Activated T-cell treated with anti-CD3 and anti-CD28 coated beads, Interleukin-2, amount 50 U/mL, for 1 hour (primary cell): ENCODE measurements at regions not wholly inside any gene's neighbourhood (a gene's known extent, or its start where the extent isn't known, plus 50 kb on each side); places are given as distances from the start of the nearest gene placed in this dataset.

Experiments used
- DNase-seq: peaks from one replicate; pipeline ENCODE4 v3.0.0-alpha.2; 2020

DNA sequence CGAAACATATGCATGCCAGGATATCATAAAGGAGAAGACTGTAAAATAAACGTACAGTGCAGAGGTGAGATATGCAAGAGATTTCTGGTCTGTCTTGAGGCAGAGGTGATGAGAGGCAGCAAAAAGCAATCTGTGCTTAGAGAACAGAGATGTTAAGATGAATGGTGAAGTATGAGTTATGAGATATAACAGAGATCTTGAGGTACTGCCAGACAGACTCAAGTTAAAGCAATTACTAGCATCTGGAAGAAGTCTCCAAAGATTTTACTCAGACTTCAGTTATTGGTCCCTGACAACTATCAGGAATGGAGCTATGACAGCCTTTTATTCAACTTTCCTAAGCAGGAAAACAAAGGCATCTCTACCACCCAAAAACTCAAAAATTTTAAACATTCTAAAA lies 122.8 kb upstream of the DST start:
- no peak for DNase-seq

DNA sequence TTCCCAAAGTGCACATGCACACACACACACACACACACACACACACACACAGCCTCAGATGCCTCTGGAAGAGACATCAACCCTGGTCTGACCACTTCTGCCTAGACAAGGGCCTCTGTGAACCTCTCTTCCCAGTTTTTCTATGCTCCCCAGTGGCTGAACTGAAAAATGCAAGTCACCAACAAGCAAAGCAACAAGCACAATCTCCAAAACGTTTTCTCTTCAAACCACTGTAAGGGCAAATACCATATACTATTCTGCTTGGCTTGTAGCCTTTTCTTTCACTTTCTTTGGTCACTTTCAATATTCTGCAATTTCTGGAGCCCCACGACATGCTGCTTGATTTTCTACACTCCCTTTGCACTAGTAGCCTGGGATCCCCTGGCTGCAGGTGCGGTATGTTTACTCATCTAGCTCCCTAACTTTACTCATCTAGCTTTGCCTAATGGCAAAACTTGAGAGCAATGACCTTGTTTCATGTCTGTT lies 121.4 kb upstream of the DST start:
- no peak for DNase-seq

DNA sequence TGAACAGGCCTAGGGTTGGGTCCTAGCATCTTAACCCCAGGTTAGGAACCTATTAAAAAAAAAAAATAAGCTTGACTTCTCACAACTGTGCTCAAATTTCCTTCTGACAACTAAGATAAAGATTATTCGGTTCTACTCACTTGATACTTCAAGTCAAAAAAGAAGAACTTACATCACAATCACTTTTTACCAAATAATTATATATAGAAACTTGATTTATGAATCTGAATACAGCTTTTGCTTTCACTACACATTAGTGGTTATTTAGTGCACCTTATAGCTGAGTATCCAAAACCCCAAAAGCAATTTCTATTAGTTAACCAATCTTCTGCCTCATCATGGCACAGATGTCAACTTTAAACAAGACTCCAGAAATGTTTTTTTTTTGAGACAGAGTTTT lies 119.0 kb upstream of the DST start:
- no peak for DNase-seq

DNA sequence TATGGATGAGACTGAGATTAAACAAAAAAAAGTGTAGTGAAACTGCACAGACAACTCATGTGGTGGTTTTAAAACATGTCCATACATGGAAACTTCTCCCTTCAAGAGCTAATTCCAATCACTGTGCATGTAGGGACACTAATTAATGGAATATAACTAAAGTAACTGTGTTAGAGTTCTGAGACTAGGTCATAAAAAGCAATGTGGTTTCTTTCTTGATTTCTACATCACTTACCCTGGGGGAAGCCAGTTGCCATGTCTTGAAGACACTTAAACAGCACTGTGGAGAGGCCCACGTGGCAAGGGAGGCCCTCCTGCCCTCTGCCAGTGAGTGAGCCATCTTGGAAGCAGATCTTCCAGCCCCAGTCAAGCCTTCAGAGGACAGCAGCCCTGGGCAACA lies 118.2 kb upstream of the DST start:
- no peak for DNase-seq

DNA sequence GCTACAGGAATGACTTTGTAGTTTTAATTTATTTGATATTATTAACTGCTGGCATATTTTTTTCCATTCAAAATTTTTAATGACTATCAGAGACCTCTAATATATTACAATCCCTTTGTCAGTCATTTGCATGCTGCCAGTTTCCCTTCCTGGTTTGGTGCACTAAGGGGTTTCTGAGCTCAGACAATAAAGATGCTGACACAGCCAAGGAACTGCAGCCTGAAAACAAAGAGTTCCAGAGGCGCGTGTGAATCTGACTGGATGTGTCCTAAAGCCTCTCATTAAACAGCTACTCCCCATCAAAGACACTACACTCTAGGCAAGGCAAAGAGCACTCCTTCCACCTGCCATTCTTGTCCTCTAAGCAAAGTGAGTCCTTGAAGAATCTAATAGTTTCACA lies 116.8 kb upstream of the DST start:
- DNase-seq: no peak

DNA sequence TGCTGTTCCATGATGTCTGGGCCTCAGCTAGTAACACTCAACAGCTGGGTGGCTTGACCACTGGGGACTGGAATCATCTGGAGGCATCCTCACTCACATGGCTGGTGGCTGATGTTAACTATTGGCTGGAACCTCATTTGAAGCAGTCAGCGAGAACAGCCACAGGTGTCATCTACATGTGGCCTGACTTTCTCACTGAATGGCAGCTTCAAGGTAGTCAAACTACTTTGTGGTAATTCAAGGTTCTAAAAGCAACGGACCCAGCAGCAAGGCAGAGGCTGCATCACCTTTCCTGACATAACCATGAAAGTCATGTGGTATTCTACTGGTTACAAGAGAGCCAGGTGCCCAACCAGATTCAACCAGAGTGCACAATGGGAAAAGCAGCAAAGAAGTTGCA lies 115.9 kb upstream of the DST start:
- no peak for DNase-seq

DNA sequence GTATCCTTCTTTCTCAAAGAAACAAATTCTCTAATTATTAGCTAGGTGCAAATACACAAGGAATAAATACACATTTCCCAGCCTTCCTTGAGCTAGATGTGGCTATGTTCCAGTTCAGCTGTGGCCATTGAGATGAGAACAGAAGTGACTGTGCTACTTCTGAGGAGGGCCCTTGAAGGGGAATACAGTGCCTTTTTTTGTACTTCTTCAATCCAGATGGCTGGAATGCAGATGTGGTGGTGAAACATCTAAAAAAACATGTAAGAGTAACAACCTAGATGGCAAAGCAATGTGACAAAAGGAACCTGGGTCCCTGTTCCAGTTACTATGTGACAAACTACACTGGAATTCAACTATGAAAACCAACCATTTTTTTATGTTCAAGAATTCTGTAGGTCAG lies 115.4 kb upstream of the DST start:
- DNase-seq: no peak

DNA sequence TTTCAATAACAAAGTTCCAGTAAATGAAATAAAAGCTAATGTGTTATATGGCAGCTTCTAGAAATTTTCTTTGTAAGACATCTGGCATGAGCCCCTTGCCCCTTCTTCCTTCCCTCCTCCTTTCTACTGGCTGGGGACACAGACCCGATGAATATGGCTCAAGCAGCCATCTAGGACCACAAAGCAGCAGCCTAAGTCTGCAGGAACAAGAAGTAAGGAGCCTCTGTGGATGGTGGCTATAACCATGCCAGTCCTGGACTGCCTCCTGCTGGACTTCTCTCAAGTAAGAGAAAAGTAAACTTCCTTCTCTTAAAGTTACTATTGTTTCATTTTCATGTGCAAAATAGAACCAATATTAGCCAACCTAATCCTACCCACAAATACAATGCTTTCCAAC lies 114.9 kb upstream of the DST start:
- DNase-seq: no peak

DNA sequence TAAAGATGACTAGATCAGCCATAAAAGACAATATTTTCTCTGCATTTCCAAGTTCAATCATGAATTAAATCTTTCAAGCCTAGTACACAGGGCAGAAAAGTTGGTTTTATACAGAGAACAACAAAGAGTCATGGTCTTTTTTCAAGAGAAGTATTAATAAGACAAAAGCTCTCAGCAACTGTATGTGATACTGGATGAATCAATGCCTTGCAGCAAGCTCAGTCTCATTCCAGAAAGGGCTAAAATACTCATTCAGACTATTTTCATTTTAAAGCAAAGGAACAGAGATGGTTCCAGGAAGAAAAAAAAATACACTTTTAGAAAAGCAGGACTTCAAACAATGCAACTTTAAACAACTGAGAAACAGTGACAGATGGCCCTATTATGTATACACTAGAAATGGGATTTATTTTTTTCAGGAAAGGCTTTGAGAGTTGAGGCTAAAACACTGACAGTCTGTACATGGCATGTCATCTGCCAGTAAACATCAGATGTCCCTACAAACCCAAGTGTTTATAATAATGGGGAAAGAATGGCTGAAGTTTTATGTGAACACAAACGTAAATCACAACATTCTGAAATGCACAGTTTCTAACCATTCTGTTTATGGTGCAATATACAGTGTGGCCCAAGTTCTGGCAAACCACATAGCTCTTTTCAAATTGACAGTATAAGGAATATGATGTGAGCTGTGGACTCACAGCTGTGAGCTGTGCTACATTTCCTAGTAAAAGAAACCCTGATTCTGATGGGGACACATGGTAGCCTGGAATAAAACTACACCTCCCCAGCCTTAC lies 114.3 kb upstream of the DST start:
- DNase-seq: no peak

DNA sequence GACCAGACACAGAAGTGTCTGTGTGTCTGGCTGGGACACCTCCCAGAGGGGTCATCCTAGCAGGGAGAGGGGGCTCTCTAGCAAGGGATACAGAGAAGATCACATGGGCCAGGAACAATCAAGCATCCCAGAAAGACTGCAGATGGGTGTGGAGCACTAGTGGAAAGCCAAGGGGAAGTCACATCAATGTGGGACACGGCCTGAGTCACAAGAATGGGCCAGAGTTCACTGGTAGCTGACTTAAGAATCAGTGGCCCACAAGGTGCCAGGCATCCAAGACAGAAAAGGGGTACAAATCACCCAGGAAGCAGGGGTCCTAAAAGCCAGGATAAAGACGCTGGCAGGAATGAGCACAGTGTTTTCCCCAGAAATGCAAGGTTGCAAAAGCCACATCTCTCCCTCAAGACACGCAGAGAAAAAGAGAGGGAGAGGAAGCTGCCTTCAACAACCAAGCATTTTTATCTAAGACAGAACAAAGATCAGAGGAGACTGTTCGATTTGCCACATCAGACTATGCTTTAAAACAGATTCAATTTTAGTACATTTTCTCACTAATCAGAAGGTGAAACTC lies 113.6 kb upstream of the DST start:
- no peak for DNase-seq

DNA sequence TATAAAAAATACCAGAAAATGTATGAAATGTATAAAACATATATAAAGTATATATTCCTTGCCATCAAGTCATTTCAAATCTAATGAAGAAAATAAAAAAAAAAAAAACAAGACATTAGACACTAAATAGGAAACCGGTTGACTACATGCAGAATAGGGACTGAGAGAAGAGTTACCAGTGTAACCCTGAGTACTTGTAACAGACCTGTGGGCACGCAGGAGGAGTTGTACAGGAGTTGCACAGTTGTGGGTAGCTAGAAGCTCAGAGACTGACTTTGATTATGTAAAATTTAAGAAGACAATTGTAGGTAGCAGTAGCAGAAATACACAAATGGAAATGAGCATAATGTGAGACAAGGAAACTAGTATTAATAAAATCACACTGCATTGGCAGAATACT lies 112.4 kb upstream of the DST start:
- no peak for DNase-seq

DNA sequence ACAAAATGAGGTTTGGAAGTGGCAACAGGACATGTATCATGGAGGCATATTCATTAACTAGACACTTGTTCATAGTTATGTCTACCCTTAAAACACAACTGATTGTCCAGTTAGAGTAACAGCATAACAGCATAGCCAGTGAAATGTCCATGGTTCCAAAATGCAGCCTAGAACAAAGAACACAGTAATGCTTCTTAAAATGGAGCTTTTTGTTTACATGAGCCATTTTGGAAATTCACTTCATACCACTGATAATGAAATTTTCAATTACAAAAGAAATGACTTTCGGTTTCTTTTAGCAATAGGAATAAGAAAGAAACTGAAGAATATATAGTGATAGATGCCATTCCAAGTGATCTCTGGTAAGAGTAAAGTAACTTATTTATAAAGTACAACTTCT lies 111.1 kb upstream of the DST start:
- DNase-seq: no peak

DNA sequence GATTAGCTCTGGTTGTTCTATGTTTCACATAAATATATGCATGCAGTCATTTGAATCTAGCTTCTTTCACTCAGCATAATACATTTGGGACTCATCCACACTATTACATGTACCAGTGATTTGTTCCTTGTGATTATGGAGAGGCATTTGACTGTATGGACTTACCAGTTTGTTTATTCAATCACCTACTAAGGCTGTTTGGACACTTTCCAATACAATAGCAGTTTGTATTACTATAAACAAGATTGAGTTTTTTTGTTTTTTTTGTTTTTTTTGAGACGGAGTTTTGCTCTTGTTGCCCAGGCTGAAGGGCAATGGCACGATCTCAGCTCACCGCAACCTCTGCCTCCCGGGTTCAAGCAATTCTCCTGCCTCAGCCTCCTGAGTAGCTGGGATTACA lies 109.8 kb upstream of the DST start:
- no peak for DNase-seq

DNA sequence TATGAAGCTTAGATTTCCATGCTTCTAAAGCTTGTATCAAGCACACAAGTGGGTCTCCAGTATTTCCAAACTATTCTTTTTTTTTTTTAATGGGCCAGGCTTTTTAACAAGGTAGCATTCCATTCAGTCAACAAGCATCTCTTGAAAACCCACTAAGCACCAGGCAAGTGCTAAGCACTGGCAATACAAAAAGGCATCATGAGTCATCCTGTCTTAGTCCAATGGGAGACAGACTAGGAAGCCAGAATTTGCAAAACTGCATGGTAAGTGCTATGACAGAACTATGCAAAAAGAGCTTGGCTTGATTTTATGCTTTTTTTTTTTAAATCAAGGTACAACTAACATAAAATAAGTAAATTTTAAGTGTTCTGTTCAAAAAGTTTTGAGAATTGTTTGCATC lies 109.3 kb upstream of the DST start:
- DNase-seq: no peak

DNA sequence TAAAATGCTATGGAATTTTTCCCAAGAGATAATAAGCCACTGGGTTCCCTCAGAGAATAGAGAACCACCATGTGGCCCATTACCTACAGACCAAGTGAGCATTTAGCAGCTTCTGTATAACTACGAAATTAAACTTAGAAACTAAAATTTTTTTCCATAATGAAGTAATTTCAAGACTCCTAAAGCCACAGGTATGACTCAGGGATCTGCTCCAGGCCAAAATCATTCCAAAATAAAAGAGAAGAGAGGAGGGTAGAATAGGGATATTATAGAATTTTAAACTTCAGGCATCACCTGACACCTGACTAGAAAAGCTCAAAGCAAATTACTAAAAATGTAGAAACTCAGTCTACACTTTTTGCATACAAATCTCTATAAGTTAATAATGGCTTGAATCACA lies 108.9 kb upstream of the DST start:
- no peak for DNase-seq

DNA sequence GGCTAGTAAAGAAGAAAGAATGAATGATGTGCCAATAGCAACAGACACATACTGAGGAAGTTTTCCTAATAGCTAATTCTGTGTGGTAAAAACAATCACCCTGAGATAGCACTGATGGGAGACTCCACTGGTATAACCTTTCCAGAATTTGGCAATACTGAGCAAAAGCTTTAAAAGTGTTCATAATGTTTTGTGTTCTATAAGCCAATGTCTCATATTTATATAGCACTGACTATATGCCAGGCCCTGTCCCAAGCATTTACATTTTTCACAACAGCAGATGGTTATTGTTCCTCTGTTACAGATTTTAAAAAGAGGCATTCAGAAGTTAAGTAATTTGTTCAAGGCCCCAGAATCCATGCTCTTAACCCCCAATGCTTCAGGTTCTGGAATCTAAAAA lies 108.0 kb upstream of the DST start:
- DNase-seq: no peak

DNA sequence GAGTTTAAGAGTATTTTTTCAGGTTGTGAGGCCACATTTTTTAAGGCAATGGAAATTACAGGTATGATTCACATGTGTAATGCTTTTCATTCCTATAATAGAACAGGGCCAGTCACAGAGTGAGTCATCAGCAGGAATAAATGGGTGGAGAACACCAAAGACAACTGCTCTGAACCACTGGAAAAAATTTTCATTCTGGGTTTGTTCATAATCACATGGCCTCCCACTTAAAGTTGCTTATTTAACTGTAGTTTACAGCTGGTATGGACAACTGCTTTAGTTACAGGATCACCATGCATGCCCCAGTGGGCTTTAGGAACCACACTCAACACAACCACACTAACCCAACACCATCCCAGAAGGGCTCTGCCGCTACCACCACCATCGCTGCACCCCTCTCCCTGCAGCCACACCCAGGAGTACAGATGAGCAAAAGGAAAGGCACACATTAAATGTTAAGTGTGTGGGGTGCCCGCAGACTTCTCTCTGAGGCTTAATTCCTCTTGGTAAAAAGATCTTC lies 107.0 kb upstream of the DST start:
- no peak for DNase-seq

DNA sequence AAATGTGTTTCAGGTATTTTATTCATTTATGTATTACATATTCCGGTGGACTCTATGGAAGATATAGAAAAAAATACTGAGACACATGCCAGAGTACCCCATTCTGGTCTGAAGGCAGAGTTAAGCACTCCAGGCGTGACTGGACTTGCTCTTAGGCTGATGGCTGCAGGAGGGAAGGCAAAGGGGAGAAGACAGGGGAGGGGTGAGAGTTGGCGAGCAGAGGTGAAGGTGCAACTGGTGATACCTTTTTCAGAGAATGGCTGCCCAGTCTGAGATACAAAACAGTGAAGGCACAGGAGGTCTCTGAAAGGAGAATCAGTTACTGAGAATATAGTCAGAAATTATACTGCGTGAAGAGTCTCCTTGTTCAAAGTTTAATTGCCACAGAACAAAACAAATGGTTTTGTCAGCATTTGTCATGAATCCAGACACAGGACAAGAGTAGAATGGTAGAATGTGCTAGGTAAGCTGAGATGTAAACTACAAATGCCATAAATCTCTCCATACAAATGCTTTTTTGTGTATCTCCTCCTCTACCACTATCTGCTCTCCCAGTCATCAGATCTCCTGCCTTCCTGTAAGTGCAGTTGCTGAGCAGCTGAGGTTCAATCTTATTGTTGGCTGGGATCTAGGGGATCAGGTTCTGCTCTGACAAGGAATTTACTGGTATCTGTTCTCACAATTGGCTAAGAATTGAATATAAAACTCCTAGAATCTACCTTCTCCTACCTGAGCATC lies 104.2 kb upstream of the DST start:
- DNase-seq: no peak

DNA sequence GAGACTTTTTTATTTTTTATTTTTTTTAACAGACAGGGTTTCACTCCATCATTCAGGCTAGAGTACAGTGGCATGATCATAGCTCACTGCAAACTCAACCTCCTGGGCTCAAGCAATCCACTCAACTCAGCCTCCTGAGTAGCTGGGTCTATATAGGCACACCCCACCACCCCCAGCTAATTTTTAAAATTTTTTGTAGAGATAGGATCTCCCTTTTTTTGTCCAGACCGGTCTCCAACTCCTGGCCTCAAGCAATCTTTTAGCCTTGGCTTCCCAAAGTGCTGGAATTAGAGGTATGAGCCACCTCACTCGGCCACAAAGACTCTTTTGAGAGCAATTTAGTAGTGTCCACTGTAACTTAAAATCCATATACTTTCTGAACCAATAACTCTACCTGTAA lies 103.3 kb upstream of the DST start:
- DNase-seq: no peak

DNA sequence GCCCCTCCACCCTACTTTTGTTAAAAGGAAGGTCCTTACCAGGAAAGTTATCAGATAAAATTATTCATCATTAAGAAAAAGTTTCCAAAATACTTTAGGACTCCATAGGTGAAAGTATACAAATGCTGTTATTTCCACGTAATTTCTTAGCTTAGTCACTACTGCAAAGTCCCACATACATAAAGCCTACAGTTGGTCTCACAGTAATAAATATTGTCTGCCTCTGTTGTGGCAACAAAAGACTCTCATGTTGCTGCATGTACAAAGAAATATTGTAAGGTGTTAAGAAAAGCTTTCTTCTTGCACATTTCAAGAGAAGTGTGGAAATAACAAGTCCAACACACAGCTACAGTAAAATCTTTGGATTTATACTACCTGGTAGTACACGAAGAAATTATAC lies 102.4 kb upstream of the DST start:
- no peak for DNase-seq

DNA sequence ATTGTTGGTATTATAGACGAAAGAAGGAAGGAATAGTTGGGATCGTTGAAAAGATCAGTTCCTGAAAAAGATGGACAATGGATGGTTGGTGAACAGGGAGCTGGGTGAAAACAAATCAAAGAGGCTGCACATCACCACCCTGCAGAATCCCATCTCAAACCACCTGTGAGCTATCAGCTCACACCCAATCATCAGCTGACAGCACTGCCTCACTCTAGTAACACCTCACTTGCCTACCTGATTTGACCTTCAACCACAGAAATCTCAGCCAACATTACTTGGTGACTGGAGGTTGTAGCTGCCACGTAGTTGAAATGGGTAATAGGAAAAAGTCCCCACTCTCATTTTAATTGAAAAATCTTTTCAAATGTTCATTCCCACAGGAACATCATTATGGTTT lies 101.8 kb upstream of the DST start:
- no peak for DNase-seq

DNA sequence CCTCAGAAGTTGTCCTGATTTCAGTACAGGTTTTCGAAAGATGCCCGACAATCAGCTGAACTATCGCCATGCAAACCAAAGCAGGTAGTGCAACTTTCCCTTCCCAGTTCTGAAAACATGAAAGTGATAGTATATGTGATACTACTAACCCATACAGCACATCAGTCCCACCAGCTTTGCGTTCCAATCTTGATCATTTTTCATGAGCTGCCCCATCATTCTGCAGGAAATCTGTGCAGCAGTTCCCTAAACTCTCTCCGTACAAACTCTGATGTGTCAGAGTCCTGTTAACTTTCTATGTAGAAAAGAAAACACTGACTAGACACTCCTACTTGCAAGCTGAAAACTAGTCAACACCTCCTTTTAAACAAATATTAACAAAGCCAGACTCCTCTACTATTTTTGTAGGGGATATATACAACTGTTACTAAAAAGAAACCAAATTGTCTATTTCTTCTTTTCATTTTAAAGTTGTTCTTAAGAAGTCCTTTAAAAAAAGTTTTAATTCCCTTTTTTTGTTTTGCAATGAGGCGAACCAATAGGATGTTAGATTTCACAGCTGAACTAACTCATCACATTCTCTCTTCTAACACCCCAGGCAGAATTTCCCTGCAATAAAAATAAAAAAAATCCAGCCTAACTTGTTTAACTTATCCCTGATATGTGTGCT lies 99.6 kb upstream of the DST start:
- DNase-seq: no peak

DNA sequence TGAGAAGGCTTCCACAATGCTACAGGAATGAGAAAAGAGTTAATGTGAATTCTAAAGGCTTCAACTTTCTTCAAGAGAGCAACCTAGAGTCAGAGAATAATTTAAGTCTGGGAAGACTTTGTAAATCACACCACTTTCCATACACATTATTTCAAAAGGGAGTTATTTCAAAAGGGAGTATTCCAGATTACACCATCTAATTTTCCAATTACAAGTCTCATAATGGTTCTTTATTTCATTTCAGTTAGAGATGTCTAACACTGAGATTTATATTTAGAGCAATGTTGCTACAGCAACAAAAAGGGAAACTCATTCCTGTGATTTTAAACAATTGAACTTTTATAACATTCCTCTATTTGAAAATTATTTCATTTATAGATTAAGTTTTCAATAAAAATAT lies 98.8 kb upstream of the DST start:
- no peak for DNase-seq
